ENCODE measurements at regions not wholly inside any gene's neighbourhood (a gene's known extent, or its start where the extent isn't known, plus 50 kb on each side); places are given as distances from the start of the nearest gene placed in this dataset.

DNA sequence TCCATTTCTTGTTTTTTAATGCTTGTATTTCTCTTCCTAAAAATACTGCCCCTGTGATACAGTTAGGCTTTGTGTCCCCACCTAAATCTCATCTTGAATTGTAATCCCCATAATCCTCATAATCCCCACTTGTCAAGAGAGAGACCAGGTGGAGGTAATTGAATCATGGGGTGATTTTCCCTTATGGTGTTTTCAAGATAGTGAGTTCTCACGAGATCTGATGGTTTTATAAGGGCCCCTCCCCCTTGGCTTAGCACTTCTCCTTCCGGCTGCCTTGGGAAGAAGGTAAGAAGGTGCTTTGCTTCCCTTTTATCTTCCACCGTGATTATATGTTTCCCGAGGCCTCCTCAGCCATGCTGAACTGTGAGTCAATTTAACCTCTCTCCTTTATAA is 227.4 kb downstream of the MAN2A1 start:
- no peak for DNase-seq

DNA sequence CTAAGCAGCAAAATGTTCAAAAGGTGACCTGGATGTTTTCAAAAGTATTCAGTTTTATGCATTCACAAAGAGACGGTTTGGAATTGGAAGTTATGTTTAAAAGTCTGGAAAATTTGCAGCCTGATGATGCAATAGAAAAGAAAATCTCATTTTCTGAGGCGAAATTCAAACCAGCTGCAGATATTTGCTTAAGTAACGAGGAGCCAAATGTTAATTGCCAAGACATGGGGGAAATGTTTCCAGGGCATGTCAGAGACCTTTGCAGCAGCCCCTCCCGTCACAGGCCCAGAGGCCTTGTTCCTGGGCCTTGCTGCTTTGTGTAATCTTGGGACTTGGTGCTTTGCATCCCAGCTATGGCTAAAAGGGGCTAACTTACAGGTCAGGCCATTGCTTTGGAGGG is 228.2 kb downstream of the MAN2A1 start:
- DNase-seq: no peak

DNA sequence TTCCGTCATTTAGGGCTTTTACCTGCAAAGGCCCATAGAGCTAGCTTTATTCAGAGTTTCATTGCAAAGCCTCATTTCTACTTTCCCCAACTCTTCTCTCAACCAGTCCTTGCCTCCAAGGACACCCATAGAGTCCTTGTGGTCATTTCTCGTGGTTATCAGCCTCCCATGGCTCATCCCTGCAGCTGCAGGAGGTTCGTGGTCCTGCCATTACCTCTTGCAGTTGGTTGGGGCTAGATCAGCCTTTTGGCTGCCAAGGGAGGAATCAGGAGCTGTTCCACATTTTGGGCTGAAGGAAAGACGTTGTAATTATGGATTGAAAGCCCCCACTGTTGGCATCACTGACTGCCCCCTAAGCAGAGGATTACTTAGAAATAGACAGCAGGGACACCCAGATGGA is 231.0 kb downstream of the MAN2A1 start:
- DNase-seq: no peak

DNA sequence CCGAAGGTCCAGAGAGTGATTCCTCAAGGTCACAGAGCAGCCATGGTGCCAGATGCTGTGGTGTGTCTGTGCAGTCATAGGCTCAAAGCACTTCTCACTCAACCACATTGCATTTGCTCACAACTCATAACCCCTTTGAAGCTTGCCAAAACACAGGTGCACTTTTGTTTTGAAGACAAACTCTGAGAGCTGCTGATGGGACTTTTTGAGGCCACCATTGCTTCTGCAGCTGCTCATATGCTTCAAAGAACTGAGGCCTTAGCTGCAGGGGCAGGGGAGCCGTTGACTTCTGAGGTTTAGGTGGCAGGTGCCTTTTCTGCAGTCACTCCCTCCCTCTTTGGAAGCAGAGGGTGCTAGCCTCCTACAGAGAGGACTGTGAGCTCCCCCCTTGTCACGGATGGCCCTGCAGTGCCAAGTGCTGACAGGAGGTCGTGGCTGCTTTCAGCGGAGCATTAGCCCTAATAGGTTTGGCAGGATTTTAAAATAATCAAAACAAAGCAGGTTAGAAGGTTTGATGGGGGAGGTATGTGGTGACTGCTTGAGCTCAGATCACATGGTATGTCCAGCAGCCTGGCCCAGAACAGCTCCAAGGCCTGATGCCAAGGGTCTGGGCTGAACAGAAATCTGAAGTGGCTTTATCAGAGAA is 232.1 kb downstream of the MAN2A1 start:
- DNase-seq: no peak

DNA sequence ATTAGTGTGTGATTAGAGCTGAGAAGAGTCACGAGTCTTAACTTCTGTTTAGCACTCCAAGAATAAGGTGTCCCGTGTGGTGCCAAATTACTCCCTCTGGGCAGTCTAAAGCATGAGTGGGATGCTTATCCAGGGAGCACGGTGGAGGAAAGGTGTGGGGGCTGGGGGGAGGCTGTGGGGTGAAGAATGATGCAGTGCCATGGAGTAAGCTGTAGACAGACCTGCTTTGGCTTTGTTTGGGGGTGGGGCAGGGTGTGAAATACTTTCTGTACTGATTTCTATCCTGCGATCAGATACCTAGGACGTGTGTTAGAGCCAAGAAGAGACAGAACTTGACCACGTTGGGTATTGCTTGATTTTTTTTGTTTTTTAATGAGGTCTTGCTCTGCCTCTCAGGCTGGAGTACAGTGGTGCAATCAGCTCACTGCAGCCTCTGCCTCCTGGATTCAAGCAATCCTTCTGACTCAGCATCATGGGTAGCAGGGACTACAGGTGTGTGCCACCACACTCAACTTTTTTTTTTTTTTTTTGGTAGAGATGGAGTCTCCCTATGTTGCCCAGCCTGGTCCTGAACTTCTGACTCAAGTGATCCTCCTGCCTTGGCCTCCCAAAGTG is 232.8 kb downstream of the MAN2A1 start:
- DNase-seq: no peak

DNA sequence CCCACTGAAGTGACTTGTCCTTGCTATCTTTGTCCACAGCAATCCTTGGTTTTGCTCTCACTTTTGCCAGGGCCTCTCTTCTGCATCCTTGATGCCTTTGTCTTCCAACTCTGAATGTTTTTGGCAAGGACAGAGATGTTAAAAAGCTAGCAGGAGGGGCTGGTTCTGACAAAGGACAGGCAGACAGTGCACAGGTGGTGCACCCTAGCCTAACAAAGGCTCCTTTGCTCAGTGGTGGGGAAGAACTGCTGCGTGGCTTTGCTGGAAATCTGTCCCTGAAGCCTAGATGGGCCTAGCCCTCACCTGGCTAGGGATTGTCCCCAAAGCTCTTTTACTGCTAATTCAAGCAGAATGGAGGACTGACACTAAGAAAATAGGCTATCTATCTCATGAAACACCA is 233.5 kb downstream of the MAN2A1 start:
- no peak for DNase-seq

DNA sequence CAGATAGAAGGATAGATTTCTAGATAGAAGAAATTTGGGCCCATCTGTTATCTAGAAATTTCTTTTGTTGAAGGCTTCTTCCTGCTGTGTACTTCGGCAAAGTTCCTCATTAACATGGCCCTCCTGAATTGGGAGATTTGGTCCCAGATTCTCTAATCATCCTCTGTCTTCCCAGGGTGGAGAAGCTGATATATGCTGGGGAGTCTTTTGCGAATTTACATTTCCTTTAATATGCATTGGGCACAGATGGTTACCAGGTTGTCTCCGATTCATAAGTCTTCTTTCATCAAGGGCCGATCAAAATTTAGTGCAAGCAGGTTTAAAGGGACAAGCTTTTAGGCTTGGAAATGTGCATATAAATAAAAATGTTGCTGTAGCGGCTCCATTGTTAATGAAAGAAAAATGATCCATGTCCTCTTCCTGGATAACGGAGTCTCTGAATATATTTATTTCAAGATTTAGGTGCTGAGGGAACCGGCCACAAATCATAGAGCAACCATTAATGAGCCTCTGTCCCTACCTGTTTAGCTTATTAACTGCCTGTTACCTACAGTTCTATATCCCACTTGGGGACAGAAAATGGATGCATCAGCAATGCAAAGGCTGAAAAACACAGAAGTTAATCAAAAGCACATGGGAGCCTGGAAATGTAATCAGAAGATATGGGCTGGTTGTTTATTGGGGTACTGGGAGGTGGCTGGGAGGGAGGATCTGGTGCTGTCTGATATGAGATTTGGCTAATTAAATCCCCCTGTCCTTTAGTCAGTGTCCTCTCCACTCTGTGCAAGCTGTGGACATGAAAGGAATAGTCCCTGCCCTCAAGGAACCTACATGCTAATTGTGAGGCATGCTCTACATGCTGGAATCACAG is 234.7 kb downstream of the MAN2A1 start:
- no peak for DNase-seq

DNA sequence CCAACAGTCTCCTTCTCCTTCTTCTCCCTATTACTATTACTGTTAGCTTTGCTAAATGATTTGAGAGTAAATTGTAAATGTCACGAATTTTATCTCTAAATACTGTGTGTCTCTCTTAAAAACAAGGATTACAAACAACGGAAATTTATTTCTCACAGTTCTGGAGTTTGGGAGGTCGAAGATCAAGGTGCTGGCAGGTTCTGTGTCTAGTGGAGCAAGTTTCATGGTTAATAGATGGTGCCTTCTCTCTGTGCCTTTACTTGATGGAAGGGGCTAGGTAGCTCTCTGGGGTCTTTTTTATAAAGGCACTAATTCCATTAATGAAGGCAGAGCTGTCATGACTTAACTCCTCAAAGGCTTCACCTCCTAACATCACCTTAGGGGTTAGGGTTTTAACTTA is 237.9 kb downstream of the MAN2A1 start:
- no peak for DNase-seq

DNA sequence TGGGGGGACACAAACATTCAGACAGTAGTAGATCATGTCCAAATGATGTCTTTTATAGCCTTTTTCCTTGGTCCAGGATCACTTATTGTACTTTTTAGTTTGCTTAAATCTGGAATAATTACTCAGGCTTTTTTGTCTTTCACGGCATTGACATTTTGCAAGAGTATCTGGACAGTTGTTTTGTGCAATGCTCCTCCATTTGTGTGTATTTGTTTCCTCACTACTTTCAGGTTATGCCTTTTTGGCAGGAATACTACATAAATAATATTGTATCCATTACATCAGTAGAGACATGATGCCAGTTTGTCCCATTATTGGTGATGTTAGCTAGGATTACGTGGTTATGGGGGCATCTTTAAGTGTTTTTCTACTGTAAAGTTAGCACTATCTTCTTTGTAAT is 238.3 kb downstream of the MAN2A1 start:
- no peak for DNase-seq

DNA sequence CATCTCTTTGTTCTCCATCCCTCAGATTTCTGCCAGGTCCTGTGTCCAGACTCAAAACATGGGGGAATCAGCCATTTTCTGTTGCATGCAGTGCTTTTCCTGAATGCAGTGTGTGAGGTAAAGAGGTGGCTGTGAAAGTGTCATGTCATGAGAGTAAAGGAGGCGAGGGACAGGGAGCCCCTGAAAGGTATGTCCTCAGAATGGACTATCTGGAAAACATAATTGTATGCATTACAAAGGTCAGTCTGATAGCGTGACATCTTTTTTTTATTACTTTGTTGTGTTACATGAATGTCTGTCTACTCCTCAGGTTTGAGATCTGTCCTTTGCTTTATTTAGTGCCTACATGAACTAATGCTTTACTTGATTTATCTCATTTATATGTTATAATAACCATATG is 239.1 kb downstream of the MAN2A1 start:
- no peak for DNase-seq

DNA sequence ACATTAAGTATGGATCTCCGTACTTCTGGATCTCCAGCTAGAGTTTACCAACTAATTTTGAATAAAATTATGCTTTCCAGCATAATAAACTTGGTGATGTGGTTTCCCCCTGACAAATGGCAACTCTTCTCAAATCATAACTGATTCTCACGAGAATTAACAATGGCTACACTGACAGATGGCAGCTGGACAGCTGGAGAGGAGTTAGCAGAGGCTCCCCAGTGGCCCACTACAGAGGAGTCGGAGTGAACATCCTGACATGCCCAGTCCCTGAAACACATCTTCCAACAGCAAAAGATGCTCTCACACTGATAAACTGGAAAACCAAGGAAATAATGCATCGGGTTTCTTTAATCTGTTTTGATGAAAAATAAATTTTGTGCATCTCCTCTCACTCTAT is 239.6 kb downstream of the MAN2A1 start:
- no peak for DNase-seq

DNA sequence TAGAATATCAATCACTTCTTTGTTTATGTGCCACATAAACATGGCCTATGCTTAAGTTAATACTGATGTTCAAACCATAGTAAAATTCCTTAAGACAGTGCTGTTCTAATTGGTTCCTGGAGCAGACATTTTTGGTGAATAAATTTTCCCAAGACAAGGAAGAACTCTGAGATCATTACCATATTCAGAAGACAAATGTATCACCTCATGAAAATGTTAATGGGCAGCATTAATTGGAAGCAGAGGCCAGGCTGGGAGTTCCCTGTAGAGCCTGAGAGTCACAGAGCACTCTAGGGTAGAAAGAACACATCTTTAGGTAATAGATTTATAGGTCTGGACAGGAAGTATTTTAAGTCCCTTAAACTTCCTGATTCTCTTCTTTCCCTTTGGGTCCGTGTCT is 240.2 kb downstream of the MAN2A1 start:
- no peak for DNase-seq

DNA sequence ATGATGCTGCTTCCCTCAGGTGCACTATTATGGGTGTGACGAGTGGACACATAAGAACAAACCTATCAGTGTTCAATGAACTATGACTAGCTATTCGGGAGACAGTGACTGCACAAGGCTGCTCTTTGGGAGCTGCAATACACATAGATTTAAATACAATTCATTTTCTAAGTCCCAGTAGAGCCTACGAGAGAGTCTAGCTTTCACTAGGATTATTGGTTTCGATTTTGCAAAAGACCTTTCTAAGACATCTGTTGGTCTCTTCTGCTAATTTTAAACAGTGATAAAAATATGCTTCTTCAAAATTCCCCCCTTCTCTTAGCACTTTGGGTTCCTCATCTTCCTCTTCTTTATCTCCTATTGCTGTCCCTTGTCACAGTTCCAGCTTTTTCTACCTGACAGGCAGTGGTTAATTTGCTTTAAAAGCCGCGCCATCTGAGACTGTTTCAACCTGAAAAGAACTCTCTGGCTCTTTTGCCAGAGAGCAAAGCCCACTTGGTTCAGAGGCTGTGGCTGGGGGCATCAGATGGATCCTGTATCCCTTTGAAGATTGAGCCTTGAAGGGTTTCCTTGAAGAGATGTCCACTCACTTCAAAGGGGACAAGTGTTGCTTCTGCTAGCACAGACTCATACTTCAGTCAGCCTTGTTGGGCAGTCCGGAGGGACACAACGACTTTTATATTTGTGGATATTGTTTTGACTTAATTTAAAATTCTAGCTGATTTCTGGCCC is 241.5 kb downstream of the MAN2A1 start:
- no peak for DNase-seq

DNA sequence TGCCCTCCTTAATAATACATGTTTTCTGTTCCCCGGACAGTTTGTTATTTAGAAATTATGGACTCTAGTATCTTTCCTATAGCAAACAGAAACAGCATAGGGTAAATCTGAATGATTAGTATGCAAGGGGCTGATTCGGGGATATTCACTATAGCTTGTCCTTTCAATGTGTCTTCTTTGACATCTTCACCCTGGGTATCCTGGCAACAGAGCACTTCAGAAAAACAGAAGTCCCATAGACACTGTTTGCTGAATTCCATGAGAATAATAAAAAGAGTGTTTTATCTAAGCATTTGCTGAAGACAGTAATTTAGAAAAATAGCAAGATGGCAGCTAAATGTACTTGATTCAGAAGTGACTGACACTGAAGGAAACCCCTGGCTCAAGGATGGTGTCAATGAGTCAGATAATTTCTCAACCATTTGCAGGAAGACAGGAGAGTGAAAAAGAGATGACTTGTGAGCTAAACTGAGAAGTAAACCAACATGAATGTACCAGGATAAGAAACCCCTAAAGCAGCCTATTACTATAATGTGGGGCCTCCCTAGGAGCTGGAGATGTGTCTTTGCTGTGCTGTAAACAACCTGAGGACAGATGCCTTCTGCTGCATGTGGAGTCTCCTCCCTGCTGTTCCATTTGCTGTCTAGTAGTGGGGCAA is 246.2 kb downstream of the MAN2A1 start:
- no peak for DNase-seq

DNA sequence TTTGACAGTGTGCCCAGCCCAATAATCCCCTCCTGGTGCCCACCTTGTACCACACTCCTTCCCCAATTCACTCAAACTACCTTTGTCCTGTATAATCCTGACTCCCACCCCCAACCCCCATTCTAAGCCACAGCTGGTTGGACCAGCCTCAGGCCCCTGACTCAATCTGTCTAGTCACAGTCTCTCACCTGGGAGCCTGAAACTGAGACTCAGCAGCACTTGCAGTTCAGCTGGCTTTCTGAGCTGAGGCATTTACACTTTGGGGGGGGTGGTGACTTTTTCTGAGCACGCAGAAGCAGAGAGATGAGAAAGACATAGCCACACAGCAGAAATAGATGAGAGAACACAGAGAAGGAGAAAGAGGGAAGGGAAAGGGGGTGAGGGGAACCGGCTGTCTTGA is 247.3 kb downstream of the MAN2A1 start:
- DNase-seq: no peak

DNA sequence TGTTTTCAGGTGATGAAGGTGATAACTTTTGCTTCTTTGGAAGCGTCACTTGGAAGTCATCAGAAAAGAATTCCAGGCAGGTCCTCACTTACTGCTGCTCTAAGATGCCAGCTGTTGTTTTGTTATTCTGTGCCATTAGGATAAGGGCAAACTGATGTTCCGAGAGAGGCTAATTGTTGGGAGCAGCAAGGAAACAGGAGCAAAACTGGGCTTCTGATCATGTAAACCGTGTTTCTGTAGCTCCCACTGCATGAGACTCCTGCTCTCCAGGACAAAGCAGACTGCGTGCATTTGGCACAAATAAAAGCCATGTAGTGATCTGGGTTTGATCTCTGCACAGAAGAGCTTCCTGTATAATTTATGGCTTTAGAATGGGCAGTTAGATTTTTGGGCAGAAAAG is 248.2 kb downstream of the MAN2A1 start:
- no peak for DNase-seq

DNA sequence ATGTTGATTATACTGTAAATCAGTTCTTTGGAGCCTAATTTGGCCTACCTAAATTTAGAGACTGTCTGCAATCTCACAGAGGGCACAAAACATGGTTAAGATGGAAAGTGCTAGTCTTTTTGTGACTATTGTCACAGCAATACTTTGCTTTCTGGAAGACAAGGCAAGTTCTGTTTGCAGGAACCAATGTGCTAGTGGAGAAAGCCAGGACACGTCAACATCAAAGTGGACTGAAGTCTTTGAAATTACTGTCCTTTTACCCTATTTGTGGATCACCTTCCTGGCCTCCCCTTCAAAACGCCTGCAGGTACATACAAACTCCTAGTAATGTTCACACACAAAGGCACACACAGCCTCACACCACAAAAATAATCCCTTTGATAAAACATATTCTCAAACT is 248.7 kb downstream of the MAN2A1 start:
- DNase-seq: no peak

DNA sequence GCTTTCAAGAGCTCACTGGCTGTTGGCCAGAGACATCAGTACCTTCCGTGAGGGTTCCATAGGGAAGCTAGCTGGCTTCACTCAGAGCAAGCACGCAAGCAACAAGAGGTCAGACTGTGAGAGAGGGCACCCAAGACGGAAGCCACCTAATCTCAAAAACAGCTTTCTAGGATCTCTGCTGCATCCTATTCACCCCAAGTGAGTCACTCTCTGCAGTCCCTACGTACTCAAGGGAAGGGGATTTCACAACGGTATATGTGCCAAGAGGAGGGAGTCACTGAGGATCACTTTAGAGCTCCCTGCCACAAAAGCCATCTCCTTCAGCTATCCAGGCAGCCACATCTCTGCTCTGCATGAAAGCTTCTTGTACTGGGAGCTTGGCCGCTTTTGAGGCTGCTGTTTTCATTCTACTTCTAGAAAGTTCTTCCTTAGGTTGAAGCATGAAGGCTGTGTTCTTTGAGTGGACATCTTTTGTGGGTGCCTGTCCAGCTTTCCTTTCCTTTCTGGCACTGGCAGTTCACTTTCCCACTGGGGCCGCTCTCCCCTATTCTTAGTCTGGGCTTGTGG is 249.5 kb downstream of the MAN2A1 start:
- no peak for DNase-seq

DNA sequence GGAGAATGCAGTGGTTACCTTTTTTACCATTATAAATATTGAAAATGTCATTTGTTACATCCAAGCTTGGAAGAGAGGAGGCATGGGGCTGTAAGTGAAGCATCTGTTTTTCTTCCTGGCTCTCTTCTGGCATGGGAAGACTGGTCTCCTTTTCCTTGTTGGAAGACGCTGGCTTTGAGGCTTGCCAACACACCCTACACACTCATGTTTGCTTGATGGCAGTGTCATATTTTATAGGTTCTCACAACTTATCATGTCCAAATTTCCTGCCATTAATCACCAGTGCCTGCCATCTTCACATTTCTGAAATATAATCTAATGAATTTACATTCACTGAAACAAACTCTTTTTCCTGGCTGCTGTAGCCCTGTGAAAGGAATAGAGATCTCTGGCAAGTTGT is 252.9 kb downstream of the MAN2A1 start:
- DNase-seq: no peak

DNA sequence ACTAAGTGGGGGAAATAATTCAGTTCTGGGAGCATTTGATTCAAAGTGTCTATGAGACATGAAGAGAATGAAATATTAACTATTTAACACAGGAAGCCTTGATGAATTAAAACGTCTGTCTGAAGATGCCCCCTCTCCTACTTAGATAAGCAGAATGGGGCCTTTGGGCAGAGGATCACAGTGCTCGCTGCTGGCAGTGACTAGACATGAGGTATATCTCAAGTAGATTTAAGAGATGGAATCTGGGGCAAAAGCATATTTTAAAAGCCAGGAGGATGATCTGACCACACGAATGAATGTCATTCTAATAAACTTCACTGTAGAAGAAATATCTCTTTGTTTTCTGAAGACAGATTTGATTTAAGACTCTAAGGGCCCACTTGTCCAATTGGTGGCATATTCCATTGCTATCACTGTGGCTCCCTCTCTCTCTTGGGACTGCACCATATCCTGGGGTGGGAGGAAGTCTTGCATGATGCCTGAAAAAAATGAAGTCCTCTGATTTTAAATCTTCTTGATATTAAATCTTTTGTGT is 254.0 kb downstream of the MAN2A1 start:
- no peak for DNase-seq

DNA sequence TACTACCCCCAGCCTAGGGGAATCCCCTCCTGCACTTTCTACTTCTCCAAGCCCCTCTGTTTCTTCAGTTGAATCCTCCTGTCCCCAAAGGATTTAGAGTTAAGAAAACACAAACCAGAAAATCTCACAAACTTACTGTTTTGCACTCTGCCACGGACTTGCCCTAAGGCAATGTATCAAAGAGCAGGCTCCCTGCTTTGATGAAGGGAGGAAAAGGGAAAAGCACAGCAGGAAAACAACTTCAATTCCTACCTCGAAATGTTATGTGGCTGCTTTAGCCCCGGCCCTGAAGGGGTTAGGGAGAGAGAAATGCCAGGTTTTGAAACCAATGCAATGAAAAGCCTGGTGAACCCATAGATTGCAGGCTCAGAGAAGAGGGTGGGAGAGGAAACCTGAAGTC is 254.7 kb downstream of the MAN2A1 start:
- DNase-seq: no peak

DNA sequence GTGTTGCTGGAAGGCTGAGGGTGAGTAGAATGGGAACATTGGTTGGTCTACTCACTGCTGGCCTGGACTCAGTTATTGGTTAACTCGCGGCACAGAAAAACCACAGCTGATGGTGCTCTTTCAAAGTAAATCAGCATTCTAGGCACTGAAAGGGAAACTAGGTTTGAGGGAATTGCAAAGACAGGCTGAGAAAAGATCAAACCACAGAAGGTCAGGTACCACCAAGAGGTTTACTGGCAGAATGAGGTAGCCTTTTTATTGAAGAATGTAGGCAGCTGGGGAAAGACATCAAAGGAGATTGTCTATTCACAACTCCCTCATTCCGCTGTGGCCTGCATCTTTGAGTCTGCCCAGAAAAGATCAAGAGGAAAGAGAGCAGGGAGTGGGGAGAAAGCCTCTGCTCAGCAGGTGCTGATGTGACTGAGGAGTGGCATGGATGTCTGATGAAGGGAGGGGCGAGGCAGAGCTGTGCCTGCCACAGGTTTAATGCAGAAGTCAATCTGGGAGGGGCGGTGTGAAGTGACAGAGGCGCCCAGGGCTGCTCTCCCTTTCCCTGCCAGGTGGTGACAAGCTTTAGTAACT is 255.5 kb downstream of the MAN2A1 start:
- no peak for DNase-seq

Data from AML-193 (cell line).